ENCODE measurements at regions not wholly inside any gene's neighbourhood (a gene's known extent, or its start where the extent isn't known, plus 50 kb on each side); places are given as distances from the start of the nearest gene placed in this dataset.

DNA sequence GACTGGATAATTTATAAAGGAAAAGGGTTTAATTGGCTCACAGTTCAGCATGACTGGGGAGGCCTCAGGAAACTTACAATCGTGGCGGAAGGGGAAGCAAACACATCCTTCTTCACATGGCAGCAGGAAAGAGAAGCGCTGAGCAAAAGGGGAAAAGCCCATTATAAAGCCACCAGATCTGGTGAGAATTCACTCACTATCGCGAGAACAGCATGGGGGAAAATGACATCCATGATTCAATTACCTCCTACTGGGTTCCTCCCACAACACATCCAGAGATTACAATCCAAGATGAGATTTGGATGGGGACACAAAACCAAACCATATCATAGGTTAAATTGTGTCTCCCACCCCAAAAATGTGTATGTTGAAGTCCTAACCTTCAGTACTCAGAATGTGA lies 491.7 kb downstream of the SETD4 start:
- intact Hi-C loops (cut with micrococcal nuclease): no loop called here
- CTCF ChIA-PET: no interaction called here
- peaks cover 0 to 1% (median 0%) of the 10 kb centered on the region in 11 donors for H3K9me3 Mint-ChIP-seq

DNA sequence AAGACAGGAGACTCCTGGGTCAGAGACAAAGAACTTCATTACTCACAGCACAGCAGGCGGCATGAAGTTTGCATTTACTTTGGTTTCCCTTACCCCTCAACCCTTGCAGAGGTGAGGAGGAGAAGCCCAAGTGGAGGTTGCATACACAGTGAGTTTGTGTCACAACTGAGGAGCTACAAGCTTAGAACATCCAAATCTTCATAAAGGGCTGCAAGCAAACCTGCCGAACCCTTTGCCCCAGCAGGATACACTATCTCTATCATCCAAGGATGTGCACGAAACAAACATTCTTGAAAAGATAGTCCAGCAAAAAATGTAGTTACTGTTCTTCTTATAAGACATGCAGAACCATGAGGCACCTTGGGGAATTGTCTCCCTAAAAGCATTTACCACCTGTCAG lies 493.5 kb downstream of the SETD4 start:
- no peak for ATAC-seq
- no peak for DNase-seq
- ChIA-PET POLR2A (no interaction called here), CTCF (no interaction called here)
- H3K9me3 ChIP-seq (ENCODE audit: control insufficient read depth in 2 of 3, low read length in 3 of 3): no peaks in the 10 kb centered on the region
- no peak overlapping the region for H3K4me3 ChIP-seq (ENCODE audit: low read length)
- peaks cover 0 to 1% (median 0%) of the 10 kb centered on the region in 7 donors for H3K4me1 Mint-ChIP-seq
- H3K27ac Mint-ChIP-seq: no peak overlapping the region
- H3K27ac ChIP-seq (ENCODE audit: low read depth, low read length): no peak overlapping the region
- H3K36me3 Mint-ChIP-seq: no peaks in the 10 kb centered on the region
- no peak overlapping the region for H3K4me3 Mint-ChIP-seq
- H3K27me3 ChIP-seq (ENCODE audit: control insufficient read depth in 2 of 2, insufficient read depth in 2 of 2, low read length in 2 of 2): peaks cover 0 to 4% of the 10 kb centered on the region in 2 donors
- H3K9me3 Mint-ChIP-seq: peaks cover 0 to 4% (median 0%) of the 10 kb centered on the region in 11 donors
- H3K36me3 ChIP-seq (ENCODE audit: control insufficient read depth in 2 of 3, insufficient read depth in 3 of 3, low read length in 3 of 3): no peaks in the 10 kb centered on the region
- intact Hi-C loops (cut with micrococcal nuclease): no loop called here
- H3K4me1 ChIP-seq (ENCODE audit: control insufficient read depth in 2 of 2, insufficient read depth in 2 of 2, low read length in 2 of 2): no peaks in the 10 kb centered on the region
- peaks cover 0 to 6% (median 0%) of the 10 kb centered on the region in 5 donors for H3K27me3 Mint-ChIP-seq

More for the DNA sequence above, 491.7 kb downstream of the SETD4 start:
- Histone ChIP-seq H3K27ac (ENCODE audit: low read depth, low read length) (no peak overlapping the region), H3K4me3 (ENCODE audit: low read length) (no peak overlapping the region), H3K27me3 (ENCODE audit: control insufficient read depth in 2 of 2, insufficient read depth in 2 of 2, low read length in 2 of 2) (no peaks in the 10 kb centered on the region), H3K9me3 (ENCODE audit: control insufficient read depth in 2 of 3, low read length in 3 of 3) (no peaks in the 10 kb centered on the region), H3K36me3 (ENCODE audit: control insufficient read depth in 2 of 3, insufficient read depth in 3 of 3, low read length in 3 of 3) (no peaks in the 10 kb centered on the region), H3K4me1 (ENCODE audit: control insufficient read depth in 2 of 2, insufficient read depth in 2 of 2, low read length in 2 of 2) (no peaks in the 10 kb centered on the region)
- DNase-seq: no peak
- peaks cover 0 to 6% (median 2%) of the 10 kb centered on the region in 5 donors for H3K27me3 Mint-ChIP-seq
- no peak overlapping the region for H3K4me3 Mint-ChIP-seq
- no peak overlapping the region for H3K27ac Mint-ChIP-seq
- no peaks in the 10 kb centered on the region for H3K36me3 Mint-ChIP-seq
- no peak for ATAC-seq
- POLR2A ChIA-PET: no interaction called here
- H3K4me1 Mint-ChIP-seq: peaks cover 0 to 1% (median 0%) of the 10 kb centered on the region in 7 donors

DNA sequence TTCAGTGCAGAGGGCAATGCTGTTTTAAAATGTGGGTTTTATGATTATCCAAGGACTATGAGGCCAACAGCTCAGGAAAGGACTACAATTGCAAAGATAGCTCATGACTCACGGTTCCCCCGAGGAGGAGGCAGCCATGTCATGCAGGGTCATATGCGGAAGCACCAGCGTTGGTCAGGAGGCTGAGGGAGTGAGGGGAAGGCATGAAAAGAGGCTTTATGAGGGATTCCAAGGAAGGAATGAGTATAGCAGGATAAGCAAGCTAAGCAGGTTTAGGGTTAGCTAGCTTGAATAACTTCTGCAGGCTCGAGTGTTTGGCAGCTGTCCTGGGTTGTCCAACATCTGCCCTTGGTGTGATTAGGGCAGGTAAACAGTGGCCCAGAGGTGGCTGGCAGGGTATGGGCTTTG lies 495.1 kb downstream of the SETD4 start:
- Histone ChIP-seq H3K36me3 (ENCODE audit: control insufficient read depth in 2 of 3, insufficient read depth in 3 of 3, low read length in 3 of 3) (no peaks in the 10 kb centered on the region), H3K27me3 (ENCODE audit: control insufficient read depth in 2 of 2, insufficient read depth in 2 of 2, low read length in 2 of 2) (peaks cover 0 to 4% of the 10 kb centered on the region in 2 donors), H3K9me3 (ENCODE audit: control insufficient read depth in 2 of 3, low read length in 3 of 3) (no peaks in the 10 kb centered on the region), H3K4me3 (ENCODE audit: low read length) (no peak overlapping the region), H3K27ac (ENCODE audit: low read depth, low read length) (no peak overlapping the region), H3K4me1 (ENCODE audit: control insufficient read depth in 2 of 2, insufficient read depth in 2 of 2, low read length in 2 of 2) (no peaks in the 10 kb centered on the region)
- Mint-ChIP-seq H3K9me3 (peaks cover 0 to 7% (median 0%) of the 10 kb centered on the region in 11 donors), H3K36me3 (no peaks in the 10 kb centered on the region), H3K27ac (no peak overlapping the region), H3K4me1 (peaks cover 0 to 1% (median 0%) of the 10 kb centered on the region in 7 donors), H3K27me3 (peaks cover 0 to 6% (median 0%) of the 10 kb centered on the region in 5 donors), H3K4me3 (no peak overlapping the region)
- no peak for DNase-seq
- ChIA-PET CTCF (interaction anchor here (1.1 kb wide), 1 partner anchor 819 kb away, joined by 3 read pairs; no protein-coding TSS in a partner anchor), POLR2A (interaction anchor here (0.5 kb wide), 1 partner anchor 309 kb away, joined by 3 read pairs; no protein-coding TSS in a partner anchor)
- intact Hi-C loops (cut with micrococcal nuclease): no loop called here
- peak; percentile 51 for ATAC-seq

DNA sequence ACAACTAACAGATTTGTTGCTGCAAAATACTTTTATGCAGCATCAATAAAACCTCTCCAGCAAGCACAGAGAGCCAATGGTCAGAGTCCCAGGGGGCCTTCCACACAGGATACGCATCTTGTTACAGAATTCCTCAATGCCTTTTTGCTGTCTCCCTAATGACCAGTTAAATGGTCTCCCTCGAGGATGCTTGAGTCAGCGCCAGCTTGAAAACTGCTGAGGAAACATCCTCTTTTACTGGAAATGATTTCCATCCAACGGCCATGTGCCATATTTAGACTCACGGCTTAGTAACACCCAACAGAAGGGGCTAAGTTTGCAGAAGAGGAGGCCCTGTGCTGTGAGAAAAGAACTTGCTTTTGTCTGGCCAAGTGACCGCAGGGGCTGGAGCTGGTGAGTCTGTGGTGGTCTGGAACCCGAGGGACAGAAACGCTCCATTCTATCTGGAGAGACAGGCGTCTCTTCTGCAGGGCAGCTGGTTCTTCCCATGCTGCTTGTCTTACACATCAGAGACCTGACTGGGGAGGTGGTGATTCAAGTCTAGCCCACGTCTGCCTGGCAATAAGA lies 496.4 kb downstream of the SETD4 start:
- Histone ChIP-seq H3K4me3 (ENCODE audit: low read length) (no peak overlapping the region), H3K27ac (ENCODE audit: low read depth, low read length) (no peak overlapping the region), H3K9me3 (ENCODE audit: control insufficient read depth in 2 of 3, low read length in 3 of 3) (no peaks in the 10 kb centered on the region), H3K4me1 (ENCODE audit: control insufficient read depth in 2 of 2, insufficient read depth in 2 of 2, low read length in 2 of 2) (no peaks in the 10 kb centered on the region), H3K27me3 (ENCODE audit: control insufficient read depth in 2 of 2, insufficient read depth in 2 of 2, low read length in 2 of 2) (peaks cover 0 to 4% of the 10 kb centered on the region in 2 donors), H3K36me3 (ENCODE audit: control insufficient read depth in 2 of 3, insufficient read depth in 3 of 3, low read length in 3 of 3) (no peaks in the 10 kb centered on the region)
- no peak for DNase-seq
- intact Hi-C loops (cut with micrococcal nuclease): no loop called here
- H3K4me3 Mint-ChIP-seq: no peak overlapping the region
- no peaks in the 10 kb centered on the region for H3K36me3 Mint-ChIP-seq
- H3K27ac Mint-ChIP-seq: no peak overlapping the region
- POLR2A ChIA-PET: no interaction called here
- H3K27me3 Mint-ChIP-seq: peaks cover 0 to 8% (median 0%) of the 10 kb centered on the region in 5 donors
- CTCF ChIA-PET: interaction anchor here (0.9 kb wide), 1 partner anchor 731 kb away, joined by 3 read pairs; no protein-coding TSS in a partner anchor
- H3K4me1 Mint-ChIP-seq: peaks cover 0 to 4% (median 0%) of the 10 kb centered on the region in 7 donors
- no peak for ATAC-seq
- peaks cover 0 to 7% (median 0%) of the 10 kb centered on the region in 11 donors for H3K9me3 Mint-ChIP-seq

DNA sequence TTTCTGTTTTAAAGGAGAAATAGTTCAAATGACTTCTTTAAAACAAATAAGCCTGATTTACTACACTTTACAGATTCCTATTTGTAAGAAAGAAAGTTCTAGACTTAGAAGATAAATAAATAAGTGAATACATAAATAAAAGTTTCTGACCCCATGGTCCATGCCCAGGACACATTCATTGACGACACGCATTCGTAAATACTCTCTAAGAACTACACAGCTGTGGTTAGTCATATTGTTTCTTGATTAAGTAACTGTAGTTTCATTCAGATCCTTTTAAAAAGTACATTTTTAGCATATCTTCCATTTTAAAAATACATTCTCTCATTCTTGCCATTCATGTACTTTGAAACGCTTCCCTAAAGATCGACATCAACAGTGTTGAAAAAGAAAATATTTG lies 497.4 kb downstream of the SETD4 start:
- intact Hi-C loops (cut with micrococcal nuclease): no loop called here

DNA sequence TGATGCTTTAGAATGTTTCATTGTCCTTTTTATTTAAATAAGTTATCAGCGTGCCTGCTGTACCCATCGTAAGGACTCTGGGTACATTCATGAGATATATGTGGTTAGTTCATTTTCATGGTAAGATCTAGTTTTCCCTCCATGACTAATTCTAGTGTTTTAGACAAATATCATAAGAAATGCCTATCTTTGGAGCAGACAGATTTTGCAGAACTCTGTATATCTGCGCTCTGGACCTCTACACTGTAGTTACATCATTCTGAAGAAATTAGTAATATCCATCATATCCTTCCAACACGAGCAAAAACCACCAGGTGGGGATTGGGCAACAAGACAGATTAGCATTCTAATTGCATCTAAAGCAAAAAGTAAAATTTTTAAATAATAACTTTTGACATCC lies 499.2 kb downstream of the SETD4 start:
- H3K4me3 Mint-ChIP-seq: no peak overlapping the region
- H3K4me3 ChIP-seq (ENCODE audit: low read length): no peak overlapping the region
- H3K27ac Mint-ChIP-seq: no peak overlapping the region
- peaks cover 0 to 10% (median 5%) of the 10 kb centered on the region in 5 donors for H3K27me3 Mint-ChIP-seq
- no peaks in the 10 kb centered on the region for H3K36me3 Mint-ChIP-seq
- H3K4me1 ChIP-seq (ENCODE audit: control insufficient read depth in 2 of 2, insufficient read depth in 2 of 2, low read length in 2 of 2): no peaks in the 10 kb centered on the region
- peaks cover 0 to 7% (median 0%) of the 10 kb centered on the region in 11 donors for H3K9me3 Mint-ChIP-seq
- no peak overlapping the region for H3K27ac ChIP-seq (ENCODE audit: low read depth, low read length)
- ChIA-PET CTCF (no interaction called here), POLR2A (no interaction called here)
- peaks cover 0 to 4% (median 0%) of the 10 kb centered on the region in 7 donors for H3K4me1 Mint-ChIP-seq
- intact Hi-C loops (cut with micrococcal nuclease): no loop called here
- ATAC-seq (no peak), DNase-seq (no peak)
- H3K9me3 ChIP-seq (ENCODE audit: control insufficient read depth in 2 of 3, low read length in 3 of 3): no peaks in the 10 kb centered on the region
- H3K36me3 ChIP-seq (ENCODE audit: control insufficient read depth in 2 of 3, insufficient read depth in 3 of 3, low read length in 3 of 3): no peaks in the 10 kb centered on the region
- H3K27me3 ChIP-seq (ENCODE audit: control insufficient read depth in 2 of 2, insufficient read depth in 2 of 2, low read length in 2 of 2): peaks cover 0 to 7% of the 10 kb centered on the region in 2 donors

More for the DNA sequence above, 497.4 kb downstream of the SETD4 start:
- Histone ChIP-seq H3K9me3 (ENCODE audit: control insufficient read depth in 2 of 3, low read length in 3 of 3) (no peaks in the 10 kb centered on the region), H3K27ac (ENCODE audit: low read depth, low read length) (no peak overlapping the region), H3K27me3 (ENCODE audit: control insufficient read depth in 2 of 2, insufficient read depth in 2 of 2, low read length in 2 of 2) (peaks cover 0 to 7% of the 10 kb centered on the region in 2 donors), H3K36me3 (ENCODE audit: control insufficient read depth in 2 of 3, insufficient read depth in 3 of 3, low read length in 3 of 3) (no peaks in the 10 kb centered on the region), H3K4me1 (ENCODE audit: control insufficient read depth in 2 of 2, insufficient read depth in 2 of 2, low read length in 2 of 2) (no peaks in the 10 kb centered on the region), H3K4me3 (ENCODE audit: low read length) (no peak overlapping the region)
- Mint-ChIP-seq H3K9me3 (peaks cover 0 to 7% (median 0%) of the 10 kb centered on the region in 11 donors), H3K4me3 (no peak overlapping the region), H3K36me3 (no peaks in the 10 kb centered on the region), H3K4me1 (peaks cover 0 to 4% (median 0%) of the 10 kb centered on the region in 7 donors), H3K27ac (no peak overlapping the region), H3K27me3 (peaks cover 0 to 10% (median 3%) of the 10 kb centered on the region in 5 donors)
- no peak for ATAC-seq
- CTCF ChIA-PET: no interaction called here
- no peak for DNase-seq
- POLR2A ChIA-PET: no interaction called here

DNA sequence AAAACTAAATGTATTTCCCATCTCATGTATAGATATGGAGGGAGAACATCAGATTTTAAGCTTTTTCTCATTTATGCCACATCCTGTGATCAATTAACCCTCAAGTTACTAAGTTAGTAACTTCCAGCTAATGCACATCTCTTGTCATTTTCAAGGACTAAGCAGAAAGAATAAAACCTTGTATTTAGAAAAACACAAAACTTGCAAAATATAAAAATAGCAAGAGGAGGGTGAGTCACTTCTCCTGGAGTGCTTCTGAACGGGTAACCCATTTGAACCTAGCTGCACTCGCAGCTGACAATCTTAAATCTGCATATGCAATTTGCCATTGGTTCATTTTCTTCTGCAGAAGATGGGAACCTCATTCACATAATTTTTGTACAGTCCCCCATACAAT lies 500.5 kb downstream of the SETD4 start:
- Histone ChIP-seq H3K27me3 (ENCODE audit: control insufficient read depth in 2 of 2, insufficient read depth in 2 of 2, low read length in 2 of 2) (peaks cover 0 to 7% of the 10 kb centered on the region in 2 donors), H3K4me1 (ENCODE audit: control insufficient read depth in 2 of 2, insufficient read depth in 2 of 2, low read length in 2 of 2) (no peaks in the 10 kb centered on the region), H3K9me3 (ENCODE audit: control insufficient read depth in 2 of 3, low read length in 3 of 3) (no peaks in the 10 kb centered on the region), H3K27ac (ENCODE audit: low read depth, low read length) (no peak overlapping the region), H3K4me3 (ENCODE audit: low read length) (no peak overlapping the region), H3K36me3 (ENCODE audit: control insufficient read depth in 2 of 3, insufficient read depth in 3 of 3, low read length in 3 of 3) (no peaks in the 10 kb centered on the region)
- no peak overlapping the region for H3K27ac Mint-ChIP-seq
- H3K9me3 Mint-ChIP-seq: peaks cover 0 to 7% (median 0%) of the 10 kb centered on the region in 11 donors
- intact Hi-C loops (cut with micrococcal nuclease): no loop called here
- CTCF ChIA-PET: no interaction called here
- no peak overlapping the region for H3K4me3 Mint-ChIP-seq
- H3K4me1 Mint-ChIP-seq: peaks cover 0 to 3% (median 0%) of the 10 kb centered on the region in 7 donors
- POLR2A ChIA-PET: no interaction called here
- no peak for DNase-seq
- ATAC-seq: no peak
- peaks cover 0 to 20% (median 0%) of the 10 kb centered on the region in 5 donors for H3K27me3 Mint-ChIP-seq
- no peaks in the 10 kb centered on the region for H3K36me3 Mint-ChIP-seq
